GM13976 (cell line): ENCODE measurements at regions not wholly inside any gene's neighbourhood (a gene's known extent, or its start where the extent isn't known, plus 50 kb on each side); places are given as distances from the start of the nearest gene placed in this dataset.

Source experiments
- DNase-seq: peaks from one replicate; pipeline ENCODE4 v3.0.0; 2012; ENCODE audit warnings: low spot score
- CTCF ChIP-seq: IDR thresholded peaks from 2 replicates; pipeline ENCODE4 v1.5.1; 2012; ENCODE audit warnings: borderline replicate concordance, mild to moderate bottlenecking; ENCODE audit not compliant: insufficient read depth; ENCODE audit errors: extremely low read depth, missing control alignments, control extremely low read depth
- in situ Hi-C: fragments of 300-500 bp; cut with MboI; formaldehyde crosslinking; loops from one replicate; pipeline ENCODE4 v1.12.0; 2022; ENCODE audit warnings: low sequenced_read_pairs, mixed read lengths, inconsistent platforms; ENCODE audit not compliant: unreplicated experiment

GRCh38 chr10:44769450-44769849 is 141.7 kb upstream of the TMEM72 start:
- in situ Hi-C loops: no loop called here
- TF ChIP-seq CTCF: no peak
- DNase-seq: no peak

GRCh38 chr10:44771233-44771995 is 139.7 kb upstream of the TMEM72 start:
- no peak for DNase-seq
- TF ChIP-seq CTCF: no peak
- in situ Hi-C loops: no loop called here

- in situ Hi-C loops: no loop called here
These were observed 137.6 kb upstream of the TMEM72 start for GRCh38 chr10:44773565-44773964.

GRCh38 chr10:44774676-44775401 is 136.3 kb upstream of the TMEM72 start:
- in situ Hi-C loops: no loop called here
- no peak for TF ChIP-seq CTCF
- no peak for DNase-seq

More at GRCh38 chr10:44773565-44773964, 137.6 kb upstream of the TMEM72 start:
- no peak for DNase-seq
- TF ChIP-seq CTCF: no peak

GRCh38 chr10:44775402-44775741 is 135.8 kb upstream of the TMEM72 start:
- DNase-seq: no peak
- no peak for TF ChIP-seq CTCF
- in situ Hi-C loops: no loop called here

GRCh38 chr10:44776181-44776580 is 135.0 kb upstream of the TMEM72 start:
- no peak for DNase-seq
- no peak for TF ChIP-seq CTCF
- in situ Hi-C loops: no loop called here
